ENCODE measurements at regions not wholly inside any gene's neighbourhood (a gene's known extent, or its start where the extent isn't known, plus 50 kb on each side); places are given as distances from the start of the nearest gene placed in this dataset.

- no peak overlapping the region for H3K27ac ChIP-seq
- intact Hi-C loops (cut with DNase I; ENCODE audit: low total_unique reads): no loop called here
These were observed 289.4 kb downstream of the CTTN start for GRCh38 chr11:70687716-70688115.

DNA sequence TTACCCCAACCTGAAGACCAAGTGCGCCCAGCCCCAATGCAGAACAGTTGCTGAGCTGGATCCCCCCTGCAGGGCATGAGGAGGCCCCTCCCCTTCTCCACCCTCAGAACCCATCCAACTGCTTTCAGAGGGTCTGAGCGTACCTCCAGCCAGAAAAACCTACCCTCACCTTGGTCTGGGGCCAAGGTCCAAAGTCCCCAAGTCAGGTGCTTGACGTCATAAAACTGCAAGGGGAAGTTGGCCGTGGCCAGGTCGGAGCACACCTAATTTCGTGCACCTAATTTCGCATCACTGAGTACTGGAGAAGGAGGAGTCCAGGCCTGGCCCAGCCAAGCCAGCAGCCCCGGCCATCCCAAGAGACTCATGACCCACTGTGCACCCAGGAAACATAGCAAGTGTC is 289.8 kb downstream of the CTTN start:
- TF ChIP-seq CTCF (IDR thresholded peaks at IDR 0.05) (no peak), POLR2A (IDR thresholded peaks at IDR 0.05) (no peak)

More at GRCh38 chr11:70687716-70688115, 289.4 kb downstream of the CTTN start:
- Histone ChIP-seq H3K36me3 (no peaks in the 10 kb centered on the region), H3K4me1 (no peaks in the 10 kb centered on the region), H3K9me3 (no peaks in the 10 kb centered on the region), H3K4me3 (no peak overlapping the region), H3K27me3 (no peaks in the 10 kb centered on the region)
- no peak for DNase-seq
- no peak for TF ChIP-seq POLR2A (IDR thresholded peaks at IDR 0.05)
- TF ChIP-seq CTCF (IDR thresholded peaks at IDR 0.05): no peak

DNA sequence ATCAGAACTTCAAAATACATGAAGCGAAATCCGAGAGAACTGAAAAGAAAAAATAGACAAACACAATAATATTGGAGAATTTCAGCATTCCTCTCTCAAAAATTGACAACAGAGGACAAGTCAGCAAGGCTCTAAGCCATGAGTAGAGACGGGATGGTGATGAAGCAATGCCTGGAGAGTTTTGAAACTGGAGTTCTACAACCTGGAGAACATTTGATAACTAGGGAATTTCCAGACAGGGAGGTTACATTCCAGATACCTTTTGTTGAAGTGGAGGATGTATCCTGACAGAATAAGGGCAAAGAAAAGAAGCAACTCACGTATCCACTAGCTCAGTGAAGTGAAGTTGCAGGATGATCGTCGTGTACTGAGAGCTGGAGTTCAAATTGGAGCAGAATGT is 291.4 kb downstream of the CTTN start:
- H3K27ac ChIP-seq: no peak overlapping the region
- no peak overlapping the region for H3K4me3 ChIP-seq
- TF ChIP-seq CTCF (IDR thresholded peaks at IDR 0.05) (no peak), POLR2A (IDR thresholded peaks at IDR 0.05) (no peak)
- no peaks in the 10 kb centered on the region for H3K27me3 ChIP-seq
- H3K36me3 ChIP-seq: no peaks in the 10 kb centered on the region
- intact Hi-C loops (cut with DNase I; ENCODE audit: low total_unique reads): no loop called here
- H3K4me1 ChIP-seq: no peaks in the 10 kb centered on the region
- DNase-seq: no peak
- no peaks in the 10 kb centered on the region for H3K9me3 ChIP-seq

More for the DNA sequence above, 289.8 kb downstream of the CTTN start:
- H3K36me3 ChIP-seq: no peaks in the 10 kb centered on the region
- DNase-seq: no peak
- no peak overlapping the region for H3K4me3 ChIP-seq
- H3K9me3 ChIP-seq: no peaks in the 10 kb centered on the region
- no peak overlapping the region for H3K27ac ChIP-seq
- no peaks in the 10 kb centered on the region for H3K4me1 ChIP-seq
- no peaks in the 10 kb centered on the region for H3K27me3 ChIP-seq
- intact Hi-C loops (cut with DNase I; ENCODE audit: low total_unique reads): no loop called here

GRCh38 chr11:70692131-70692530 is 293.8 kb downstream of the CTTN start:
- no peak overlapping the region for H3K4me3 ChIP-seq
- DNase-seq: no peak
- no peaks in the 10 kb centered on the region for H3K4me1 ChIP-seq
- H3K9me3 ChIP-seq: no peaks in the 10 kb centered on the region
- TF ChIP-seq POLR2A (IDR thresholded peaks at IDR 0.05) (no peak), CTCF (IDR thresholded peaks at IDR 0.05) (no peak)
- no peaks in the 10 kb centered on the region for H3K27me3 ChIP-seq
- H3K36me3 ChIP-seq: no peaks in the 10 kb centered on the region
- H3K27ac ChIP-seq: no peak overlapping the region
- intact Hi-C loops (cut with DNase I; ENCODE audit: low total_unique reads): no loop called here

GRCh38 chr11:70694371-70694770 is 296.0 kb downstream of the CTTN start:
- no peaks in the 10 kb centered on the region for H3K4me1 ChIP-seq
- no peaks in the 10 kb centered on the region for H3K9me3 ChIP-seq
- no peaks in the 10 kb centered on the region for H3K27me3 ChIP-seq
- no peaks in the 10 kb centered on the region for H3K36me3 ChIP-seq
- intact Hi-C loops (cut with DNase I; ENCODE audit: low total_unique reads): no loop called here
- no peak for DNase-seq
- TF ChIP-seq CTCF (IDR thresholded peaks at IDR 0.05) (no peak), POLR2A (IDR thresholded peaks at IDR 0.05) (no peak)
- H3K27ac ChIP-seq: no peak overlapping the region
- no peak overlapping the region for H3K4me3 ChIP-seq
